IPS-20b (cell line): ENCODE measurements at regions not wholly inside any gene's neighbourhood (a gene's known extent, or its start where the extent isn't known, plus 50 kb on each side); places are given as distances from the start of the nearest gene placed in this dataset.

Experiments used
- H3K27ac ChIP-seq: one replicate; pipeline ENCODE4 v1.5.1; 2013; ENCODE audit warnings: low read length
- H3K27me3 ChIP-seq: 2 replicates; pipeline ENCODE4 v1.6.1; 2013; ENCODE audit warnings: mild to moderate bottlenecking, low read length, inconsistent platforms; ENCODE audit not compliant: insufficient read depth
- H3K36me3 ChIP-seq: 2 replicates; pipeline ENCODE4 v1.6.1; 2013; ENCODE audit warnings: low read depth, mild to moderate bottlenecking, inconsistent platforms, low read length, moderate library complexity; ENCODE audit not compliant: insufficient read depth
- H3K4me1 ChIP-seq: 2 replicates; pipeline ENCODE4 v1.6.1; 2013; ENCODE audit warnings: mild to moderate bottlenecking, control low read depth, inconsistent platforms, low read length, moderate library complexity; ENCODE audit not compliant: insufficient read depth
- H3K4me3 ChIP-seq: 2 replicates; pipeline ENCODE4 v1.5.1; 2013; ENCODE audit warnings: mild to moderate bottlenecking, low read length, inconsistent platforms
- H3K9ac ChIP-seq: 2 replicates; pipeline ENCODE4 v1.6.1; 2013; ENCODE audit warnings: low read depth, mild to moderate bottlenecking, inconsistent platforms, low read length, moderate library complexity
- H3K9me3 ChIP-seq: 2 replicates; pipeline ENCODE4 v1.6.1; 2013; ENCODE audit warnings: mild to moderate bottlenecking, low read depth, low read length, inconsistent platforms; ENCODE audit not compliant: insufficient read depth

GRCh38 chr1:22273686-22274681 is 131.1 kb upstream of the WNT4 start:
- no peak overlapping the region for H3K9ac ChIP-seq
- H3K9me3 ChIP-seq: no peaks in the 10 kb centered on the region
- no peak overlapping the region for H3K4me3 ChIP-seq
- H3K27me3 ChIP-seq: peaks cover 15% of the 10 kb centered on the region; the same call in 1 of the 2 replicates
- H3K36me3 ChIP-seq: no peaks in the 10 kb centered on the region
- H3K4me1 ChIP-seq: peaks cover 14% of the 10 kb centered on the region; the same call in 1 of the 2 replicates
- H3K27ac ChIP-seq: no peak overlapping the region

GRCh38 chr1:22275167-22275566 is 132.3 kb upstream of the WNT4 start:
- Histone ChIP-seq H3K4me3 (no peak overlapping the region), H3K9me3 (no peaks in the 10 kb centered on the region), H3K27ac (no peak overlapping the region), H3K4me1 (peaks cover 14% of the 10 kb centered on the region; the same call in 1 of the 2 replicates), H3K9ac (no peak overlapping the region), H3K27me3 (peaks cover 15% of the 10 kb centered on the region; the same call in 1 of the 2 replicates), H3K36me3 (no peaks in the 10 kb centered on the region)

DNA sequence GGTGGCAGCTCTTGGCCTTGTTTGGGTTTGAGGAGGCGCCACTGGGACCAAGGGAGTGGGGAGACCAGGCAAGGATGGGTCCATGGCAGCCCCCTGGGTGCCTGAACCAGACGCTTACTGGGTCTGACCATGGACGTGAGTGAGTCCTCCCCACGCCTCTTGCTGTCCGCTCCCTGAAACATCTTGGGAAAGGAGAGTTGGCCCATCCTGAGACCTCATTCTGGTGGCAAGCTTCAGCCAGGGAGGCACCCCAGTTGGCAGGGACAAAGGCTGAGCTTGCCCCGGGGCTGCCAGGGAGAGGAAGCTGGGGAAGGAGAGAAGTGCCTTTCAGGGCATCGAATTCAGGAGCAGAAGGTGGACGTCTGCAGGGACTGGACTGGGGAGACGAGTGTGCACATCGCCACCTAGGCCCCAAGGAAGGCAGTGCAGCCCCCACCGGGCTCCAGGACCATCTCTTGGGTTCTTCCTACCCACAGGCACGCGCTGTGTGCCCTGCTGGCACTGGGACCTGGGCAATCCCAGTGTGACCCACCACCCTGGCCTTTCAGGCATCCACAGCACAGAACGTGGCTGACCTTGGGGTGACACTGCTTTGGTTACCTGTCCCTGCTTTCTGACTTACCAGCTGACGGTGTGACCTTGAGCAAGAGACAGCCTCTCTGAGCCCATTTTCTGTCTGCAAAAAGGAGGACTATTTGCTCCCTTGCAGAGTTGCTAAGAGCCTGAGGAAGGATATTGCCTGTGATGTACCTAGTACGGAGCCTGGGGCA is 132.9 kb upstream of the WNT4 start:
- H3K9me3 ChIP-seq: no peaks in the 10 kb centered on the region
- H3K4me3 ChIP-seq: no peak overlapping the region
- no peak overlapping the region for H3K9ac ChIP-seq
- no peaks in the 10 kb centered on the region for H3K36me3 ChIP-seq
- H3K4me1 ChIP-seq: peaks cover 14% of the 10 kb centered on the region; the same call in 1 of the 2 replicates
- H3K27ac ChIP-seq: no peak overlapping the region
- peaks cover 15% of the 10 kb centered on the region; the same call in 1 of the 2 replicates for H3K27me3 ChIP-seq

DNA sequence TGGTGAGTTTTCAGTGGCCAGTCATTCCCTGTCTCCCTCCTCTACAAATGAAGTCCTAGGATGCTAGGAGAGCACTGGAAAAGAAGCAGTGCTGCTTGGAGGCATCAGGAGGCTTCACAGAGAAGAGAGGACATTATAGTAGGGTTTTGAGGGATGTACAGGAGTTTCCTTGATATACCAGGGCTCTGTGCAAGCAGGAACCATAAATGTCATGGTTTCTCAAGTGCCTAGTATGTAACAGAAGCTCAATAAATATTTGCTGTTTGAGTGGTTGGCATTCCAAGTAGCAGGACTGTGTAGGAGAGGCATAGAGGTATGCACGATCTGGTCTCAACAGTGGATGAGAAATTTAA is 133.5 kb upstream of the WNT4 start:
- Histone ChIP-seq H3K36me3 (no peaks in the 10 kb centered on the region), H3K9ac (no peak overlapping the region), H3K27me3 (peaks cover 15% of the 10 kb centered on the region; the same call in 1 of the 2 replicates), H3K27ac (no peak overlapping the region), H3K4me1 (peaks cover 13% of the 10 kb centered on the region; the same call in 1 of the 2 replicates), H3K4me3 (no peak overlapping the region), H3K9me3 (no peaks in the 10 kb centered on the region)

DNA sequence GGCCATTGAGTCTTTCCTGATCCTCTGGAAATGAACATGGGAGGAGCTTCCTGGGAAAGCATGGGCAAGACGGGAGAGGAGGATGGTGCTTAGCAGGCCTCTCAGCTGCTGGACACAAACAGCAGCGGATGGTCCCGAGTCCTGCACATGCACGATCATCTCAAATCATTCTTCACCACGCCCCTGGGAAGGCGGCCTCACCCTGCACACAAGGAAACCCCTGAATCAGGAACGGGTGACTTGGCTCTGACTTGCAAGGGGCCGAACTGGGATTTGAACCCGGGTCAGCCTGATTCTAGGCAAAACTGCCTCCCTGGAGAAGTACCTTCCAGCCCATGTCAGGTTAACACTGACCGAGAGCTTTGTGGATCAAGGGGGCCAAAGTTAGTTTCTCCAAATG is 134.8 kb upstream of the WNT4 start:
- no peak overlapping the region for H3K4me3 ChIP-seq
- no peaks in the 10 kb centered on the region for H3K9me3 ChIP-seq
- H3K9ac ChIP-seq: no peak overlapping the region
- H3K36me3 ChIP-seq: no peaks in the 10 kb centered on the region
- H3K4me1 ChIP-seq: peaks cover 9% of the 10 kb centered on the region; the same call in 1 of the 2 replicates
- H3K27me3 ChIP-seq: peaks cover 15% of the 10 kb centered on the region; the same call in 1 of the 2 replicates
- H3K27ac ChIP-seq: no peak overlapping the region

- Histone ChIP-seq H3K27me3 (peaks cover 15% of the 10 kb centered on the region; the same call in 1 of the 2 replicates), H3K9ac (no peak overlapping the region), H3K9me3 (no peaks in the 10 kb centered on the region), H3K4me1 (no peaks in the 10 kb centered on the region), H3K36me3 (no peaks in the 10 kb centered on the region), H3K4me3 (no peak overlapping the region), H3K27ac (no peak overlapping the region)
Measured at GRCh38 chr1:22279735-22280134, 136.8 kb upstream of the WNT4 start.

DNA sequence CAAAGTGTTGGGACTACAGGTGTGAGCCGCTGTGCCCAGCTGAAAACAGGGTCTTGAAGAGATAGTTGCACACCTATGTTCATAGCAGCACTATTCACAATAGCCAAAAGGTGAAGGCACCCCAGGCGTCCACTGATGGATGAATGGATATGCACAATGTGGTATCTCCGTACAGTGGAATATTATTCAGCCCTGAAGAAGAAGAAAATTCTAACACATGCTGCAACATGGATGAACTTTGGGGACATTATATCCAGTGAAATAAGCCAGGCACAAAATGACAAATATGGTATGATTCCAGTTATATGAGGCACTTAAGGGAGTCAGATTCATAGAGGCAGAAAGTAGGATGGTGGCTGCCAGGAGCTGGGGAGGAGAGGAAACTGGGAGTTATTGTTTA is 137.6 kb upstream of the WNT4 start:
- no peaks in the 10 kb centered on the region for H3K36me3 ChIP-seq
- peaks cover 10% of the 10 kb centered on the region; the same call in 1 of the 2 replicates for H3K27me3 ChIP-seq
- no peak overlapping the region for H3K9ac ChIP-seq
- no peaks in the 10 kb centered on the region for H3K9me3 ChIP-seq
- H3K4me1 ChIP-seq: no peaks in the 10 kb centered on the region
- H3K4me3 ChIP-seq: no peak overlapping the region
- H3K27ac ChIP-seq: no peak overlapping the region

DNA sequence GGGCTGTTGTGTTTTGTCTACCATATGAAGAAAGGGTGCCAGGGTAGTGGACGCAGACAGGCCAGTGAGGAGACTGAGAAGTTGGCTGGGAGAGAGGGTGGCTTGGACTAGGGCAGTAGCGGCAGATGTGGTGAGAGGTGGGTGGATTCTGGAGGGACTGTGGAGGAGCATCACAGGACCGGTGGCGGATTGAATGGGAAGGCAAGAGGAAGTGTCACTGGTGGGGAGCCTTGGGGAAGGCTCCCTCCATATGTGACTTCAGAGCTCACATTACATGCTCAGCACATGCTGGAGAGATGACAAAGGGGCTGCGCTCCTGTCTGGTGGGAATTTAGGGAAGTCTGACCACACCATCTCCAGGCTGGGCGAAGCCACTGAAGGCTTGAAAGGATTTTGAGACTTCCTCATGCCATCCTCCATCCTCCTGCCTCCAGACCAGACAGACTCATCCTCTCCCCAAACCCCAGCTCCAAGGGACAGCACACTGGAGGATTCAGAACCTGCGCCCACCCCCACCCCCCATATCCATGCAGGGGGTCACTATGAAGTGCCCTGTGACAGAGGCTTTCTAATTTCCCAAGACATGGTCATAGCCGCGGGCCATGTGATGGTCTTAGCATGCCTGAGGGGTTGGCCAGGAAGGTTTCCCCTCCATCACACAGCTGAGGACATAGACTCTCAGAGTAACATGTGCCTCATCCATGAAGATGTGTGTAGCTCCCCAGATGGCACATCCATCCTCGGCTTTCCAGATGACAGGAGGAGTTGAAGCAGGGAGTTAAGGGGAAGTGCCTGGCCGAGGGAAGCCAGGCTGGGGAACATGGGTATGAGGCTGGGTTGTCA is 138.8 kb upstream of the WNT4 start:
- Histone ChIP-seq H3K36me3 (no peaks in the 10 kb centered on the region), H3K4me1 (no peaks in the 10 kb centered on the region), H3K9me3 (no peaks in the 10 kb centered on the region), H3K9ac (no peak overlapping the region), H3K27me3 (no peaks in the 10 kb centered on the region), H3K27ac (no peak overlapping the region), H3K4me3 (no peak overlapping the region)

- Histone ChIP-seq H3K27ac (no peak overlapping the region), H3K27me3 (no peaks in the 10 kb centered on the region), H3K9me3 (no peaks in the 10 kb centered on the region), H3K4me3 (no peak overlapping the region), H3K4me1 (no peaks in the 10 kb centered on the region), H3K9ac (no peak overlapping the region), H3K36me3 (no peaks in the 10 kb centered on the region)
Measured at GRCh38 chr1:22282364-22282995, 139.6 kb upstream of the WNT4 start.

GRCh38 chr1:22283596-22283995 is 140.7 kb upstream of the WNT4 start:
- no peak overlapping the region for H3K27ac ChIP-seq
- H3K4me1 ChIP-seq: no peaks in the 10 kb centered on the region
- H3K9me3 ChIP-seq: no peaks in the 10 kb centered on the region
- no peak overlapping the region for H3K4me3 ChIP-seq
- H3K36me3 ChIP-seq: no peaks in the 10 kb centered on the region
- H3K9ac ChIP-seq: no peak overlapping the region
- H3K27me3 ChIP-seq: no peaks in the 10 kb centered on the region; the same call in 1 of the 2 replicates

DNA sequence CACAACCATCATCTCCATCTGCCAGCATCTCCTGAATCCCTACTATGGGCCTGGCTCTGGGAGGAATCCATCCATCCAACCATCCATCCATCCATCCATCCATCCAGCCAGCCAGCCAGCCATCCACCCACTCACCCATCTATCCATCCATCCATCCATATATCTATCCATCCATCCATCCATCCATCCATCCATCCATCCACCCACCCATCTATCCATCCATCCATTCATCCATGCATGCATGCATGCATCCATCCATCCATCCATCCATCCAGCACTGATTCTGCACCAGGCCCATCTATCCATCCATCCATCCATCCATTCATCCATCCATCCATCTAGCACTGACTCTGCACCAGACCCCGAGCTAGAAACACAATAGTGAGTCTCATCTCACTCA is 141.3 kb upstream of the WNT4 start:
- Histone ChIP-seq H3K27ac (no peak overlapping the region), H3K9ac (no peak overlapping the region), H3K9me3 (no peaks in the 10 kb centered on the region), H3K27me3 (no peaks in the 10 kb centered on the region; the same call in 1 of the 2 replicates), H3K4me1 (no peaks in the 10 kb centered on the region), H3K36me3 (no peaks in the 10 kb centered on the region), H3K4me3 (no peak overlapping the region)
